DOHH2 (cell line): ENCODE measurements at regions not wholly inside any gene's neighbourhood (a gene's known extent, or its start where the extent isn't known, plus 50 kb on each side); places are given as distances from the start of the nearest gene placed in this dataset.

ENCODE experiments used
- H3F3A ChIP-seq: fragments of 200-600 bp; sonication (generic), shearing (Covaris generic); 2 replicates; pipeline ENCODE4 v1.6.0; 2016; ENCODE audit warnings: antibody characterized with exemption, mild to moderate bottlenecking; ENCODE audit not compliant: control insufficient read depth, insufficient read depth
- H3K27ac ChIP-seq: fragments of 200-600 bp; sonication (generic); 2 replicates; pipeline ENCODE4 v1.5.1; 2014; ENCODE audit warnings: low read depth, mild to moderate bottlenecking, low read length, moderate library complexity
- H3K27me3 ChIP-seq: fragments of 200-600 bp; sonication (generic); 2 replicates; pipeline ENCODE4 v1.6.1; 2014; ENCODE audit warnings: mild to moderate bottlenecking, low read length, mixed read lengths; ENCODE audit not compliant: control insufficient read depth
- H3K36me3 ChIP-seq: fragments of 200-600 bp; sonication (generic); 2 replicates; pipeline ENCODE4 v1.6.1; 2014; ENCODE audit warnings: mild to moderate bottlenecking, low read length, moderate library complexity, mixed read lengths; ENCODE audit not compliant: control insufficient read depth
- H3K4me1 ChIP-seq: fragments of 200-600 bp; sonication (generic); 2 replicates; pipeline ENCODE4 v1.6.1; 2014; ENCODE audit warnings: mild to moderate bottlenecking, low read length, mixed read lengths; ENCODE audit not compliant: control insufficient read depth
- H3K4me2 ChIP-seq: fragments of 200-600 bp; sonication (generic); 2 replicates; pipeline ENCODE4 v1.6.0; 2014; ENCODE audit warnings: mild to moderate bottlenecking, low read length, moderate library complexity
- H3K4me3 ChIP-seq: fragments of 200-600 bp; sonication (generic); 2 replicates; pipeline ENCODE4 v1.5.1; 2014; ENCODE audit warnings: mild to moderate bottlenecking, low read length, mixed read lengths
- H3K79me2 ChIP-seq: fragments of 200-600 bp; sonication (generic); 2 replicates; pipeline ENCODE4 v1.6.1; 2014; ENCODE audit warnings: mild to moderate bottlenecking, low read length, mixed read lengths; ENCODE audit not compliant: control insufficient read depth
- H3K9me2 ChIP-seq: fragments of 200-600 bp; sonication (generic); replicated peaks from 2 replicates; pipeline ENCODE4 v1.6.1; 2014; ENCODE audit warnings: mild to moderate bottlenecking, low read length, mixed read lengths; ENCODE audit not compliant: control insufficient read depth
- H3K9me3 ChIP-seq: fragments of 200-600 bp; sonication (generic); 2 replicates; pipeline ENCODE4 v1.6.1; 2014; ENCODE audit warnings: antibody characterized with exemption, low read length, mixed read lengths; ENCODE audit not compliant: control insufficient read depth, insufficient read depth
- H4K20me1 ChIP-seq: fragments of 200-600 bp; sonication (generic); 2 replicates; pipeline ENCODE4 v1.6.0; 2014; ENCODE audit warnings: low read depth, mild to moderate bottlenecking, antibody characterized with exemption, low read length, moderate library complexity; ENCODE audit not compliant: control insufficient read depth, insufficient read depth
- CTCF ChIP-seq: fragments of 200-600 bp; sonication (generic); IDR thresholded peaks from one replicate; pipeline ENCODE4 v1.5.1; 2014; ENCODE audit warnings: antibody characterized with exemption, mild to moderate bottlenecking, low read depth, low read length; ENCODE audit not compliant: poor library complexity, severe bottlenecking
- EZH2phosphoT487 ChIP-seq: fragments of 200-600 bp; sonication (generic); IDR thresholded peaks from 2 replicates; pipeline ENCODE4 v1.6.1; 2017; ENCODE audit warnings: borderline replicate concordance, mild to moderate bottlenecking, antibody characterized with exemption, low read length, moderate library complexity, mixed read lengths

DNA sequence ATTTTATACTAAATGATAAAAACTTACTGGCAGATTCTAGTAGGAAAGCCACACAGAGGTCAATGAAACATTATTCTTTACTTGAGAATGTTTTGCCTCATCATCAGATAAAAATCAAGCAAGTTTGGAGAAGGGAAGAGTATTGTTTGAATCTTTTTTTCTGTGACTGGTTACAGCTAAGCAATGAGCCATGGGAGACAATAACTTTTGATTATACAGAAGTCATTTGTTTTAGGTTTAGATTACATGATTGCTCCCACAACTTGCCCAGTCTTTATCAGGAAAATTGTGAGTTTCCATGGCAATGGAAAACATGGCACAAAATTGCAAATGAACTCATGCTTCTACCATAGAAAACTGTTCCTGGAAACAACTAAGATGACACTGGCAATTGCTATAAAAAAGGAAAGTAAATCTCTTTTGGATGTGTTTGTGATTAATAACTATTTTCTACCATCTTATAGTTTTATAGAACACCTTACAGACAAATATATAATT is 476.8 kb downstream of the MBD2 start:
- no peak for TF ChIP-seq CTCF
- no peak for TF ChIP-seq EZH2phosphoT487
- Histone ChIP-seq H3F3A (no peaks in the 10 kb centered on the region), H4K20me1 (no peaks in the 10 kb centered on the region), H3K4me3 (no peak overlapping the region), H3K4me2 (no peak overlapping the region), H3K9me2 (no peaks in the 10 kb centered on the region), H3K9me3 (no peaks in the 10 kb centered on the region), H3K27ac (no peak overlapping the region), H3K27me3 (no peaks in the 10 kb centered on the region), H3K36me3 (no peaks in the 10 kb centered on the region), H3K4me1 (no peaks in the 10 kb centered on the region), H3K79me2 (no peaks in the 10 kb centered on the region)

GRCh38 chr18:53747210-53747609 is 477.3 kb downstream of the MBD2 start:
- H3K4me3 ChIP-seq: no peak overlapping the region
- no peaks in the 10 kb centered on the region for H3K36me3 ChIP-seq
- H3K4me2 ChIP-seq: no peak overlapping the region
- H3F3A ChIP-seq: no peaks in the 10 kb centered on the region
- no peaks in the 10 kb centered on the region for H3K9me3 ChIP-seq
- H3K9me2 ChIP-seq: no peaks in the 10 kb centered on the region
- H3K27ac ChIP-seq: no peak overlapping the region
- no peaks in the 10 kb centered on the region for H4K20me1 ChIP-seq
- TF ChIP-seq CTCF (no peak), EZH2phosphoT487 (no peak)
- H3K27me3 ChIP-seq: no peaks in the 10 kb centered on the region
- no peaks in the 10 kb centered on the region for H3K4me1 ChIP-seq
- H3K79me2 ChIP-seq: no peaks in the 10 kb centered on the region

DNA sequence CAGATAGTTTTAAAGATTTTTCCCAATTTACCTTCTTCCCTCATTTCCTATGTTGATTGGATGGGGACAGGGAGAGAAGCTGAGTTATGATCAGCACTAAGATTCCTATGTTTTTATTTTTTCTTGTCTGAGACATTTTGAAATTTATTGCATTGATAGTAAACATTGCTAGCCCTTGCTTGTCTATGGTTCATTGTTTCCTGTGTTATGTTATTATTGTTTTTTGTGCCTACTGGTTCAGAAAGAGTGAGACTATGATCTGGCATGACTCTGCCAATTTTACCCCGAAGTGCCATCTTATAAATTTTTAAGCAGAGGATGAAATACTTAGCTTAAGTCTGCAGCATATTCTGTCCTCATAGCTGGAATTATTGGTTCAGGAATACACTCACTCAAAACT is 478.5 kb downstream of the MBD2 start:
- Histone ChIP-seq H3K4me2 (no peak overlapping the region), H3K4me1 (no peaks in the 10 kb centered on the region), H3K4me3 (no peak overlapping the region), H3F3A (no peaks in the 10 kb centered on the region), H3K9me2 (no peaks in the 10 kb centered on the region), H4K20me1 (no peaks in the 10 kb centered on the region), H3K9me3 (no peaks in the 10 kb centered on the region), H3K27me3 (no peaks in the 10 kb centered on the region), H3K79me2 (no peaks in the 10 kb centered on the region), H3K36me3 (no peaks in the 10 kb centered on the region), H3K27ac (no peak overlapping the region)
- no peak for TF ChIP-seq CTCF
- TF ChIP-seq EZH2phosphoT487: no peak
